ENCODE measurements at regions not wholly inside any gene's neighbourhood (a gene's known extent, or its start where the extent isn't known, plus 50 kb on each side); places are given as distances from the start of the nearest gene placed in this dataset.

DNA sequence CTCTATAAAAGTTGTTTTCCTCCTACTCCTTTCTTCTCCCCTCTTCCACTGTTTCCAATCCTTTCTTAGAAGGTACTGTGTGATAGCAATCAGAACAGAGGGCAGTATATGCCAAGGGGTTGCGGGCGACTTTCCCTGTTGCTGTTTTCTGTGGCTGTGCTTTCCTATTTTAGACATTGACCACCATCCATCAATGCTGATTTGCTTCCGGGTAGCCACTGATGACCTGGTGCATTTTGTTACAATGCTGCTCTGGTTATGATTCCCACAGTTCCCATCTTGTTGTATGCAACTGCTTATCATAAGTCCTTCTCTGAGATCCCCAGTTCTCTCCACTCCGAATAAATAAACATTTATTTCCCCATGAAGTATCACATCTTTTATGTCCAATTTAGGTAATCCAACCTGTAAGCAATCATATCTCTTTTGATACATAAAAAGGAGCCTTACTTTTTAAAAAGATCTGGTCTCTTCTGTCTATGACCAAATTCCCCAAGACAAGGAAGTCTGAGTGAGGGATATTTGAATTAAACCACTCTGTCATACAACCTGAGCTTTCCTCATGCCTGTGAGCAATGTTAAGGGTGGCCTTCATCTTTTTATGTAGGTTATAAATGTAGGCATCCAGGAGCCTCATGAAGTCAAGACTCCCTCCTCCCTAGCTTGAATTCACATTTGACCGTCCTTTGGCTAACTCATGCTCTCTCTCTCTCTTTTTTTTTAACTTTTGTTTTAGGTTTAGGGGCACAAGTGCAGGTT is 52.5 kb upstream of the CD55 start:
- TF ChIP-seq, protein P1, sequence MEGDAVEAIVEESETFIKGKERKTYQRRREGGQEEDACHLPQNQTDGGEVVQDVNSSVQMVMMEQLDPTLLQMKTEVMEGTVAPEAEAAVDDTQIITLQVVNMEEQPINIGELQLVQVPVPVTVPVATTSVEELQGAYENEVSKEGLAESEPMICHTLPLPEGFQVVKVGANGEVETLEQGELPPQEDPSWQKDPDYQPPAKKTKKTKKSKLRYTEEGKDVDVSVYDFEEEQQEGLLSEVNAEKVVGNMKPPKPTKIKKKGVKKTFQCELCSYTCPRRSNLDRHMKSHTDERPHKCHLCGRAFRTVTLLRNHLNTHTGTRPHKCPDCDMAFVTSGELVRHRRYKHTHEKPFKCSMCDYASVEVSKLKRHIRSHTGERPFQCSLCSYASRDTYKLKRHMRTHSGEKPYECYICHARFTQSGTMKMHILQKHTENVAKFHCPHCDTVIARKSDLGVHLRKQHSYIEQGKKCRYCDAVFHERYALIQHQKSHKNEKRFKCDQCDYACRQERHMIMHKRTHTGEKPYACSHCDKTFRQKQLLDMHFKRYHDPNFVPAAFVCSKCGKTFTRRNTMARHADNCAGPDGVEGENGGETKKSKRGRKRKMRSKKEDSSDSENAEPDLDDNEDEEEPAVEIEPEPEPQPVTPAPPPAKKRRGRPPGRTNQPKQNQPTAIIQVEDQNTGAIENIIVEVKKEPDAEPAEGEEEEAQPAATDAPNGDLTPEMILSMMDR (conservative IDR thresholded peaks at IDR 0.05): no peak
- no peak for TF ChIP-seq EZH2 (IDR thresholded peaks at IDR 0.05; ENCODE audit: low read depth)
- Histone ChIP-seq H2AFZ (no peak overlapping the region), H3K4me3 (no peak overlapping the region), H3K27ac (no peak overlapping the region), H3K4me2 (no peak overlapping the region), H3K9me2 (ENCODE audit: insufficient read depth) (no peaks in the 10 kb centered on the region), H3F3A (ENCODE audit: insufficient read depth, low read depth) (no peaks in the 10 kb centered on the region), H3K9me3 (ENCODE audit: insufficient read depth, low read depth) (no peaks in the 10 kb centered on the region), H3K27me3 (ENCODE audit: insufficient read depth, low read depth) (no peaks in the 10 kb centered on the region), H3K4me1 (replicated peaks; ENCODE audit: insufficient read depth) (no peaks in the 10 kb centered on the region), H3K79me2 (ENCODE audit: low read depth) (no peaks in the 10 kb centered on the region), H3K36me3 (ENCODE audit: low read depth) (no peaks in the 10 kb centered on the region), H4K20me1 (ENCODE audit: insufficient read depth) (no peaks in the 10 kb centered on the region)
- no TSS peak for BruUV-seq (replicated peaks)
- POLR2A ChIA-PET (ENCODE audit: unreplicated experiment): no interaction called here
- intact Hi-C loops (cut with micrococcal nuclease; ENCODE audit: unreplicated experiment): no loop called here
- CTCF ChIA-PET: no interaction called here
- no peak for DNase-seq

Data from PC-9 (cell line).